GM18873 (cell line): ENCODE measurements at regions not wholly inside any gene's neighbourhood (a gene's known extent, or its start where the extent isn't known, plus 50 kb on each side); places are given as distances from the start of the nearest gene placed in this dataset.

ENCODE experiments used
- ATAC-seq: cut with Tn5 transposase; IDR thresholded peaks from one replicate; pipeline ENCODE4 v1.9.1; 2021; ENCODE audit warnings: mild to moderate bottlenecking, moderate library complexity, moderate number of reproducible peaks; ENCODE audit not compliant: unreplicated experiment, low FRiP score

GRCh38 chr13:107200491-107200890 is 632.6 kb upstream of the ARGLU1 start:
- ATAC-seq = no peak

- no peak for ATAC-seq
These were observed 624.4 kb upstream of the ARGLU1 start for GRCh38 chr13:107192289-107192688.

GRCh38 chr13:107190065-107190464 is 622.1 kb upstream of the ARGLU1 start:
- no peak for ATAC-seq

- ATAC-seq = no peak
These were observed 618.0 kb upstream of the ARGLU1 start for GRCh38 chr13:107185889-107186288.

GRCh38 chr13:107170270-107170931 is 602.5 kb upstream of the ARGLU1 start:
- ATAC-seq = no peak

GRCh38 chr13:107157271-107157670 is 589.3 kb upstream of the ARGLU1 start:
- ATAC-seq = no peak

GRCh38 chr13:107144432-107144831 is 576.5 kb upstream of the ARGLU1 start:
- ATAC-seq = no peak

- ATAC-seq = no peak
These were observed 573.8 kb upstream of the ARGLU1 start for GRCh38 chr13:107141767-107142166.

- ATAC-seq = no peak
These were observed 571.1 kb upstream of the ARGLU1 start for GRCh38 chr13:107139006-107139405.

- ATAC-seq = no peak
These were observed 570.5 kb upstream of the ARGLU1 start for GRCh38 chr13:107138486-107138885.

- ATAC-seq = no peak
These were observed 566.0 kb upstream of the ARGLU1 start for GRCh38 chr13:107133950-107134349.

GRCh38 chr13:107130566-107130965 is 562.6 kb upstream of the ARGLU1 start:
- ATAC-seq = no peak

- ATAC-seq = no peak
These were observed 556.8 kb upstream of the ARGLU1 start for GRCh38 chr13:107124730-107125129.

GRCh38 chr13:107124129-107124718 is 556.3 kb upstream of the ARGLU1 start:
- ATAC-seq = no peak

GRCh38 chr13:107121793-107122192 is 553.9 kb upstream of the ARGLU1 start:
- ATAC-seq = no peak

- no peak for ATAC-seq
These were observed 552.3 kb upstream of the ARGLU1 start for GRCh38 chr13:107119989-107120881.

- no peak for ATAC-seq
These were observed 550.6 kb upstream of the ARGLU1 start for GRCh38 chr13:107118506-107118905.

GRCh38 chr13:107117327-107118012 is 549.5 kb upstream of the ARGLU1 start:
- no peak for ATAC-seq

GRCh38 chr13:107113387-107113786 is 545.5 kb upstream of the ARGLU1 start:
- no peak for ATAC-seq

- no peak for ATAC-seq
These were observed 543.3 kb upstream of the ARGLU1 start for GRCh38 chr13:107111248-107111647.

- ATAC-seq = no peak
These were observed 536.7 kb upstream of the ARGLU1 start for GRCh38 chr13:107104631-107105030.
